Ishikawa (cell line): ENCODE measurements at regions not wholly inside any gene's neighbourhood (a gene's known extent, or its start where the extent isn't known, plus 50 kb on each side); places are given as distances from the start of the nearest gene placed in this dataset.

Source experiments
- CEBPB ChIP-seq: IDR thresholded peaks from 2 replicates; pipeline ENCODE4 v1.6.1; 2012
- CREB1 ChIP-seq: IDR thresholded peaks from 2 replicates; pipeline ENCODE4 v1.6.1; 2012; ENCODE audit warnings: low read depth
- EGR1 ChIP-seq: IDR thresholded peaks from 2 replicates; pipeline ENCODE4 v1.6.1; 2012
- EP300 ChIP-seq: IDR thresholded peaks from 2 replicates; pipeline ENCODE4 v1.6.1; 2012; ENCODE audit warnings: borderline replicate concordance
- FOXM1 ChIP-seq: IDR thresholded peaks from 2 replicates; pipeline ENCODE4 v1.6.1; 2012; ENCODE audit warnings: low read depth, borderline replicate concordance
- MAX ChIP-seq: IDR thresholded peaks from 2 replicates; pipeline ENCODE4 v1.6.1; 2012
- NFIC ChIP-seq: IDR thresholded peaks from 2 replicates; pipeline ENCODE4 v1.6.1; 2012
- RAD21 ChIP-seq: IDR thresholded peaks from 2 replicates; pipeline ENCODE4 v1.6.1; 2012; ENCODE audit warnings: low read depth
- REST ChIP-seq: IDR thresholded peaks from 2 replicates; pipeline ENCODE4 v1.6.1; 2012; ENCODE audit warnings: low read depth, mild to moderate bottlenecking
- TAF1 ChIP-seq: IDR thresholded peaks from 2 replicates; pipeline ENCODE4 v1.6.1; 2012; ENCODE audit warnings: low read depth, mild to moderate bottlenecking
- TCF12 ChIP-seq: IDR thresholded peaks from 2 replicates; pipeline ENCODE4 v1.6.1; 2012; ENCODE audit warnings: low read depth
- TEAD4 ChIP-seq: IDR thresholded peaks from 2 replicates; pipeline ENCODE4 v1.6.1; 2012
- USF1 ChIP-seq: IDR thresholded peaks from 2 replicates; pipeline ENCODE4 v1.6.1; 2012
- YY1 ChIP-seq: IDR thresholded peaks from 2 replicates; pipeline ENCODE4 v1.6.1; 2012; ENCODE audit warnings: low read depth
- ZBTB7A ChIP-seq: IDR thresholded peaks from 2 replicates; pipeline ENCODE4 v1.6.1; 2012; ENCODE audit warnings: low read depth

- no peak for TF ChIP-seq TEAD4
Observed at GRCh38 chr7:109926738-109927137, 1164.2 kb upstream of the LRRN3 start.

- TF ChIP-seq TCF12: no peak
- TF ChIP-seq FOXM1: no peak
- TF ChIP-seq CEBPB: no peak
- TF ChIP-seq REST: no peak
- no peak for TF ChIP-seq RAD21
- no peak for TF ChIP-seq EP300
- no peak for TF ChIP-seq USF1
- no peak for TF ChIP-seq EGR1
- no peak for TF ChIP-seq TAF1
- no peak for TF ChIP-seq CREB1
- TF ChIP-seq YY1: no peak
Observed at GRCh38 chr7:109930049-109930448, 1160.9 kb upstream of the LRRN3 start.

GRCh38 chr7:109939207-109939606 is 1151.7 kb upstream of the LRRN3 start:
- TF ChIP-seq YY1: no peak
- no peak for TF ChIP-seq MAX
- no peak for TF ChIP-seq ZBTB7A
- no peak for TF ChIP-seq TCF12

- TF ChIP-seq ZBTB7A (no peak), REST (no peak), FOXM1 (no peak), MAX (no peak), EP300 (no peak), USF1 (no peak), TEAD4 (no peak), CREB1 (no peak), TCF12 (no peak), CEBPB (no peak), EGR1 (no peak), RAD21 (no peak), TAF1 (no peak), NFIC (no peak), YY1 (no peak)
Observed at GRCh38 chr7:109945820-109946518, 1145.0 kb upstream of the LRRN3 start.

GRCh38 chr7:109950256-109950655 is 1140.7 kb upstream of the LRRN3 start:
- no peak for TF ChIP-seq NFIC

GRCh38 chr7:109950821-109951564 is 1139.9 kb upstream of the LRRN3 start:
- no peak for TF ChIP-seq ZBTB7A
- TF ChIP-seq FOXM1: no peak
- TF ChIP-seq NFIC: no peak
- TF ChIP-seq USF1: no peak
- no peak for TF ChIP-seq EP300
- no peak for TF ChIP-seq TEAD4
- no peak for TF ChIP-seq EGR1
- no peak for TF ChIP-seq MAX
- no peak for TF ChIP-seq RAD21
- TF ChIP-seq TCF12: no peak
- no peak for TF ChIP-seq REST
- no peak for TF ChIP-seq CEBPB
- TF ChIP-seq TAF1: no peak
- no peak for TF ChIP-seq YY1
- TF ChIP-seq CREB1: no peak
